Transverse colon (tissue), 4 donors: ENCODE measurements at regions not wholly inside any gene's neighbourhood (a gene's known extent, or its start where the extent isn't known, plus 50 kb on each side); places are given as distances from the start of the nearest gene placed in this dataset.

ENCODE experiments used
- DNase-seq: peaks from one replicate; pipeline ENCODE4 v3.0.0-alpha.2; 2019
- H3K27ac ChIP-seq, 4 donors: fragments of 200-600 bp; sonication (generic); 2 replicates each; pipeline ENCODE4 v1.5.1; 2016 to 2018; ENCODE audit warnings: inconsistent platforms in 4 of 4
- H3K27me3 ChIP-seq: fragments of 200-600 bp; sonication (generic); 2 replicates; pipeline ENCODE4 v1.5.1; 2017; ENCODE audit warnings: inconsistent platforms
- H3K36me3 ChIP-seq, 4 donors: fragments of 200-600 bp; sonication (generic); 2 replicates each; pipeline ENCODE4 v1.5.1; 2017 to 2019; ENCODE audit warnings: inconsistent platforms in 4 of 4
- H3K4me1 ChIP-seq, 4 donors: fragments of 200-600 bp; sonication (generic); 2 replicates each; pipeline ENCODE4 v1.5.1; 2017 to 2020; ENCODE audit warnings: inconsistent platforms in 4 of 4
- H3K4me3 ChIP-seq, 4 donors: fragments of 200-600 bp; sonication (generic); 1 replicate in 1 of 4; 2 replicates in 3 of 4; pipeline versions ENCODE4 v1.5.1 to v1.6.1; 2017 to 2019; ENCODE audit warnings: inconsistent platforms in 4 of 4
- H3K9me3 ChIP-seq, 2 donors: fragments of 200-600 bp; sonication (generic); 2 replicates each; pipeline ENCODE4 v1.5.1; 2017 to 2019; ENCODE audit warnings: inconsistent platforms in 2 of 2
- EP300 ChIP-seq: sonication (generic); formaldehyde crosslinking; IDR thresholded peaks from one replicate; pipeline ENCODE4 v1.6.1; 2017; ENCODE audit warnings: antibody characterized with exemption, low read depth
- POLR2A ChIP-seq: fragments of 450-650 bp; IDR thresholded peaks from one replicate; pipeline ENCODE4 v1.6.1; 2016; ENCODE audit warnings: antibody characterized with exemption, mild to moderate bottlenecking, moderate library complexity
- POLR2AphosphoS5 ChIP-seq, 3 donors: sonication (generic); formaldehyde crosslinking; IDR thresholded peaks; one replicate each; pipeline ENCODE4 v1.6.1; 2016; ENCODE audit warnings: antibody characterized with exemption in 3 of 3
- WGBS, 2 donors: methylation state at CpG; one replicate each; pipeline ENCODE4 v1.1.5; 2018; ENCODE audit warnings: low coverage in 1 of 2; 5-methylcytosine and 5-hydroxymethylcytosine counted together
- in situ Hi-C, 4 donors: fragments of 200-750 bp; cut with MboI; loops; one replicate each; pipeline versions ENCODE4 v1.15.0 to v1.15.1; 2017; ENCODE audit warnings: low sequenced_read_pairs in 3 of 4, low pct_ligation_motif_present in 1 of 4, low pct_unique_long_range_greater_than_20kb in 1 of 4
- intact Hi-C: fragments of 100-400 bp; cut with DNase I; formaldehyde crosslinking; loops from one replicate; pipeline ENCODE4 v1.15.1; 2023; ENCODE audit warnings: low total_unique reads
- TF ChIP-seq, protein P1 (sequence below), 5 experiments: fragments of 200-600 bp in 3 of 5; fragments of 450-650 bp in 2 of 5; sonication (generic) in 3 of 5; IDR thresholded peaks; 1 replicate in 2 of 5; 2 replicates in 3 of 5; pipeline ENCODE4 v1.5.1; 2016 to 2017; ENCODE audit warnings: antibody characterized with exemption in 5 of 5, inconsistent platforms in 3 of 5, mild to moderate bottlenecking in 2 of 5, moderate library complexity in 1 of 5

DNA sequence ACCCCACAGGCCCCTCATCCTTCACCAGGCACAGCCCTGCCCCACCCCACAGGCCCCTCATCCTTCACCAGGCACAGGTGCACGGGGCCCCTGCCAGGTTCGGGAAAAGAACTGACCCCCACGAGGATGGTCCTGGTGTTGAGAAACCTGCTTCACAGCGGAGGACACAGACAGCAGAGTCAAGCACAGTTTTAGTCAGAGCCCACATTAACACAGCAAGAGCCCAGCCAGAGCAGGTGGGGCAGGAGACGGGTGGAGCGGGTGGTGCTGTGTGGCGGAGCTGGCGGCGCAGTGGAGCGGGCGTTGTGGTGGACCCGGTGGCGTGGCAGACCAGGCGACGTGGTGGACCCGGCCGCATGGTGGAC is 1085.5 kb downstream of the BRD1 start:
- WGBS, 2 donors = 60 to 92% methylated on average over 1 to 17 of the region's 17 CpGs
- no peaks in the 10 kb centered on the region for H3K27me3 ChIP-seq
- H3K4me3 ChIP-seq = no peak overlapping the region
- H3K9me3 ChIP-seq = no peaks in the 10 kb centered on the region
- no peak overlapping the region for H3K27ac ChIP-seq
- TF ChIP-seq, protein P1, sequence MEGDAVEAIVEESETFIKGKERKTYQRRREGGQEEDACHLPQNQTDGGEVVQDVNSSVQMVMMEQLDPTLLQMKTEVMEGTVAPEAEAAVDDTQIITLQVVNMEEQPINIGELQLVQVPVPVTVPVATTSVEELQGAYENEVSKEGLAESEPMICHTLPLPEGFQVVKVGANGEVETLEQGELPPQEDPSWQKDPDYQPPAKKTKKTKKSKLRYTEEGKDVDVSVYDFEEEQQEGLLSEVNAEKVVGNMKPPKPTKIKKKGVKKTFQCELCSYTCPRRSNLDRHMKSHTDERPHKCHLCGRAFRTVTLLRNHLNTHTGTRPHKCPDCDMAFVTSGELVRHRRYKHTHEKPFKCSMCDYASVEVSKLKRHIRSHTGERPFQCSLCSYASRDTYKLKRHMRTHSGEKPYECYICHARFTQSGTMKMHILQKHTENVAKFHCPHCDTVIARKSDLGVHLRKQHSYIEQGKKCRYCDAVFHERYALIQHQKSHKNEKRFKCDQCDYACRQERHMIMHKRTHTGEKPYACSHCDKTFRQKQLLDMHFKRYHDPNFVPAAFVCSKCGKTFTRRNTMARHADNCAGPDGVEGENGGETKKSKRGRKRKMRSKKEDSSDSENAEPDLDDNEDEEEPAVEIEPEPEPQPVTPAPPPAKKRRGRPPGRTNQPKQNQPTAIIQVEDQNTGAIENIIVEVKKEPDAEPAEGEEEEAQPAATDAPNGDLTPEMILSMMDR (IDR thresholded peaks at IDR 0.05) = no peak
- no peak for TF ChIP-seq POLR2A
- TF ChIP-seq POLR2AphosphoS5 (IDR thresholded peaks at IDR 0.05) = no peak
- TF ChIP-seq EP300 = no peak
- no peaks in the 10 kb centered on the region for H3K4me1 ChIP-seq
- no peak for DNase-seq
- intact Hi-C loops = no loop called here
- in situ Hi-C loops = no loop called here
- H3K36me3 ChIP-seq = no peaks in the 10 kb centered on the region

DNA sequence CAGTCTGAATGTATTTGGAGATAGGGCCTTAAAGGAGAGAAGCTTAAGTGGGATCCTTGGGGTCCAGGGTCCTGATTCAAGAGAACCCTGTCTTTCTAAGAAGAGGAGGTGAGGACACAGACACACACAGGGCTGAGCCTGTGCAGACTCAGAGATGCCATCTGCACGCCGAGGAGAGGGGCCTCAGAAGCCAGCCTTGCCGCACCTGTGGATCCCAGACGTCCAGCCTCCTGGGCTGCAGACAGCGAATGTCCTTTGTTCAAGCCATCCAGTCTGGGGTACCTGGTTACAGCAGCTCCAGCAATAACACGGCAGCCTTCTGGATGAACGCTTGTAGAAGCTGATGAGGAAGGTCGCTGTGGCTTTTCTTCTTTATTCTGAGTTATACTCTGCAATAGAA is 1086.1 kb downstream of the BRD1 start:
- Histone ChIP-seq H3K27ac (no peak overlapping the region), H3K4me3 (no peak overlapping the region), H3K9me3 (no peaks in the 10 kb centered on the region), H3K36me3 (no peaks in the 10 kb centered on the region), H3K27me3 (no peaks in the 10 kb centered on the region), H3K4me1 (no peaks in the 10 kb centered on the region)
- 89% methylated on average over 8 of the region's 8 CpGs; no CpG with 5 or more reads in 1 of the 2 donors for WGBS, 2 donors
- in situ Hi-C loops = no loop called here
- intact Hi-C loops = no loop called here
- no peak for DNase-seq
- no peak for TF ChIP-seq POLR2AphosphoS5 (IDR thresholded peaks at IDR 0.05)
- TF ChIP-seq, protein P1 (IDR thresholded peaks at IDR 0.05) = no peak
- no peak for TF ChIP-seq EP300
- TF ChIP-seq POLR2A = no peak

DNA sequence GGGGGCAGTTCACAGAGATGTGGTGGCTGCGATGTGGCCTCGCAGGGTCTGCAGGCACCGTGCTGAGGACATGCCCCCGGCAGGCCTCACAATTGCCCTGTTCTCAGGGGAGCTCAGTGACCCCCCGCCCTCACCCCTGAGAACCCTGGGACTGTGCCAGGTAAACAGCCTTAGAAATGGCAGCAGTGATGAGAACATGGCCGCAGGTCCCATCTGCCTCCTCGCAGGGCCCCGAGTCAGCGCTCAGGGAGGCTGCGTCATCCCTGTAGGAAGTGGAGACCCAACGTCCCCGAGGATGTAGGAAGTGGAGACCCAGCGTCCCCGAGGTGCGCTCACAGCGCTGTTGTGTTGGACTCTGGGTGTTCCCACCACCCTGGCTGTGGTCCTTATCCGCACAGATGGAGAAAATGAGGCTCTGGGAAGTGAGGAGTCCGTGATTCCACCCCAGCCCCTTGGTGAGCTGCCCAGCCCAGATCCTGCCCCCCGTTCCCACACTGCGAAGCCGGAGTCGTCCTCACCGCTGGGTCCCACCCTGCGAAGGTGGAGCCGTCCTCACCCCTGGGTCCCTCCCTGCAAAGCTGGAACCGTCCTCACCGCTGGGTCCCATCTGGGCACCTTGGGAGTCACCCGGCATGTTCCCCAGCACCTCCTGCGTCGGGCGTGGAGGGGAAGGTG is 1086.8 kb downstream of the BRD1 start:
- H3K36me3 ChIP-seq = no peaks in the 10 kb centered on the region
- no peaks in the 10 kb centered on the region for H3K27me3 ChIP-seq
- intact Hi-C loops (no loop called here), in situ Hi-C loops (no loop called here)
- no peak overlapping the region for H3K27ac ChIP-seq
- TF ChIP-seq POLR2A (no peak), EP300 (no peak), POLR2AphosphoS5 (IDR thresholded peaks at IDR 0.05) (no peak)
- TF ChIP-seq, protein P1 (IDR thresholded peaks at IDR 0.05) = no peak
- H3K9me3 ChIP-seq = no peaks in the 10 kb centered on the region
- DNase-seq = no peak
- no peaks in the 10 kb centered on the region for H3K4me1 ChIP-seq
- 88% methylated on average over 24 of the region's 31 CpGs; no CpG with 5 or more reads in 1 of the 2 donors for WGBS, 2 donors
- no peak overlapping the region for H3K4me3 ChIP-seq

DNA sequence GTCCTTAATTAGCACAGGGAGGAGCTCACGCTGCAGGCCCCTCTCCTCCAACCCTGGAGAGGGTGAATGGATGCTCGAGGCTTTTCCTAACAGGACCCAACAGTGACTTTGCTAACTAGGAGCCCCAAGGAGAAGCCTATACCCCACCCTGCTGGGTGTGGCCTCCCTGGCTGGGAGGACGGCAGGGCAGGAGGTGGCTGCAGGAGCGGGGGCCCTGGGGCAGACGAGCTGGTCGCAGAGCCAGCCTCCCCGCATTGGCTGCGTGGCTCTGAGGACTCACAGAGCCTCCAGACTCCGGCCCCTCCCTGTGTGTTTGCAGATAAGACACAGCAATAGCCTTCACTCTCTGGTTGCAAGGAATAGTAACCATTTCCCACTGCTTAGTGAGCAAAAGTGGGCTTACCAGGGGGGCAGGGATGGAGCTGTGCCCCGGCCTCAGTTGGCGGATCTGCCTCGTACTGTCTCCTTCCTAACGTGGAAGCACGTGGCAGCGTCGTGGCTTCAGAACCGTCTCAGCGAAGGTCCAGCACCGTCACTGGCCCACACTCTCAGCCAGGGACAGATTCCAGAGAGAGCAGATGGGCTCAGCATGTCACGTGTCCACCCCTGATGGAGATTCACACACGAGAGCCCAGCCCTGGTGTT is 1087.5 kb downstream of the BRD1 start:
- no peak for DNase-seq
- Histone ChIP-seq H3K36me3 (no peaks in the 10 kb centered on the region), H3K9me3 (no peaks in the 10 kb centered on the region), H3K4me1 (no peaks in the 10 kb centered on the region), H3K27me3 (no peaks in the 10 kb centered on the region), H3K4me3 (no peak overlapping the region), H3K27ac (no peak overlapping the region)
- in situ Hi-C loops (no loop called here), intact Hi-C loops (no loop called here)
- TF ChIP-seq POLR2A (no peak), POLR2AphosphoS5 (IDR thresholded peaks at IDR 0.05) (no peak), EP300 (no peak)
- TF ChIP-seq, protein P1 (IDR thresholded peaks at IDR 0.05) = no peak
- 74% methylated on average over 19 of the region's 21 CpGs; no CpG with 5 or more reads in 1 of the 2 donors for WGBS, 2 donors
